ENCODE measurements at regions not wholly inside any gene's neighbourhood (a gene's known extent, or its start where the extent isn't known, plus 50 kb on each side); places are given as distances from the start of the nearest gene placed in this dataset.

GRCh38 chrX:45344594-45344993, 143.9 kb upstream of the DIPK2B start:
- ChIA-PET CTCF (no interaction called here), POLR2A (ENCODE audit: low non-redundant PET) (no interaction called here)
- no peak overlapping the region for H3K27ac ChIP-seq
- TF ChIP-seq CTCF (conservative IDR thresholded peaks at IDR 0.05; ENCODE audit: low read depth): no peak
- no peak for DNase-seq (ENCODE audit: low spot score)

GRCh38 chrX:45329217-45329616, 128.5 kb upstream of the DIPK2B start:
- no peak overlapping the region for H3K27ac ChIP-seq
- POLR2A ChIA-PET (ENCODE audit: low non-redundant PET): no interaction called here
- no peak for TF ChIP-seq CTCF (conservative IDR thresholded peaks at IDR 0.05; ENCODE audit: low read depth)
- CTCF ChIA-PET: interaction anchor here (0.7 kb wide), 1 partner anchor 422 kb away, joined by 3 read pairs; no protein-coding TSS in a partner anchor
- DNase-seq (ENCODE audit: low spot score): no peak

GRCh38 chrX:45324941-45325340, 124.3 kb upstream of the DIPK2B start:
- ChIA-PET POLR2A (ENCODE audit: low non-redundant PET) (no interaction called here), CTCF (interaction anchor here (0.6 kb wide), 1 partner anchor 15 kb away, joined by 3 read pairs; no protein-coding TSS in a partner anchor)
- H3K27ac ChIP-seq: no peak overlapping the region
- no peak for TF ChIP-seq CTCF (conservative IDR thresholded peaks at IDR 0.05; ENCODE audit: low read depth)
- no peak for DNase-seq (ENCODE audit: low spot score)

DNA sequence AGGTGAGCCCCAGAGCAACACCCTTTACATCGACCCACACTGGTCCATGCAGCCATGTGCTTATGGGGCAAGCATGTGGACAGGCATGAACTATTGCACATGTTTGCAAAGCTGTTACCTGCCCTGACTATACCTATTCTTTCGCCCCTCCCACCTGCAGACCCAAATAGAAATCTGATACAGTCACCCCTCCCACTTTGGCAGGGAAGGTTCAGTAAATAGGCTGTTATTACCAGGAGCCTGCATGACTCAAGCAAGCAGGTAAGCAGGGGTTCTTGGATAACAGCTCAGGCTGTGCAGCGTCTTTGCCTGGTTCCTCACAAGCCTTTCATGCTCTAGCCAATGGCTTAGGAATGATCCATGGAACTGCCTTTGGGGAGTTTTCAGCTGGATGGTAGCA, 122.7 kb upstream of the DIPK2B start:
- TF ChIP-seq CTCF (conservative IDR thresholded peaks at IDR 0.05; ENCODE audit: low read depth): no peak

GRCh38 chrX:45322820-45323219, 122.1 kb upstream of the DIPK2B start:
- CTCF ChIA-PET: interaction anchor here (0.6 to 1.6 kb wide), 7 partner anchors 10 to 1086 kb away, joined by 3 to 8 read pairs (median 3); no protein-coding TSS in a partner anchor
- no peak overlapping the region for H3K27ac ChIP-seq
- no peak for TF ChIP-seq CTCF (conservative IDR thresholded peaks at IDR 0.05; ENCODE audit: low read depth)
- POLR2A ChIA-PET (ENCODE audit: low non-redundant PET): no interaction called here
- DNase-seq (ENCODE audit: low spot score): no peak

More for the DNA sequence above, 122.7 kb upstream of the DIPK2B start:
- DNase-seq (ENCODE audit: low spot score): no peak
- no peak overlapping the region for H3K27ac ChIP-seq
- ChIA-PET POLR2A (ENCODE audit: low non-redundant PET) (no interaction called here), CTCF (interaction anchor here (1.6 kb wide), 1 partner anchor 192 kb away, joined by 8 read pairs; no protein-coding TSS in a partner anchor)

- peak; percentile 26 for DNase-seq (ENCODE audit: low spot score)
- H3K27ac ChIP-seq: no peak overlapping the region
- POLR2A ChIA-PET (ENCODE audit: low non-redundant PET): no interaction called here
- CTCF ChIA-PET: interaction anchor here (0.6 to 1.6 kb wide), 9 partner anchors 10 to 1086 kb away, joined by 3 to 8 read pairs (median 3); no protein-coding TSS in a partner anchor
- peak; percentile 54 for TF ChIP-seq CTCF (conservative IDR thresholded peaks at IDR 0.05; ENCODE audit: low read depth)
These were observed 121.7 kb upstream of the DIPK2B start for GRCh38 chrX:45322382-45322781.

Data from RWPE1 (cell line).